Activated CD8-positive, alpha-beta T cell treated with anti-CD3 and anti-CD28 coated beads for 36 hours (primary cell): ENCODE measurements at regions not wholly inside any gene's neighbourhood (a gene's known extent, or its start where the extent isn't known, plus 50 kb on each side); places are given as distances from the start of the nearest gene placed in this dataset.

Experiments
- ATAC-seq: fragments of 200-7000 bp; cut with Tn5 transposase; one replicate; pipeline ENCODE4 v1.10.0; 2021; ENCODE audit warnings: mild to moderate bottlenecking, moderate library complexity
- CTCF ChIA-PET: fragments of 350-600 bp; sonication (Branson Sonifier 250); formaldehyde crosslinking; loops from one replicate; lab custom pipeline; 2021; ENCODE audit warnings: antibody characterized with exemption; lab: Charles Lee
- POLR2A ChIA-PET: fragments of 350-600 bp; sonication (Branson Sonifier 250); formaldehyde crosslinking; loops from one replicate; lab custom pipeline; 2021; ENCODE audit warnings: antibody characterized with exemption; lab: Charles Lee
- DNase-seq: peaks from one replicate; pipeline ENCODE4 v3.0.0-alpha.2; 2020
- H3K27ac Mint-ChIP-seq: one replicate; pipeline ENCODE4 v1.8.0; 2021; ENCODE audit warnings: mild to moderate bottlenecking, mixed read lengths
- H3K27me3 Mint-ChIP-seq: one replicate; pipeline ENCODE4 v1.8.0; 2021; ENCODE audit warnings: mixed read lengths
- H3K36me3 Mint-ChIP-seq: one replicate; pipeline ENCODE4 v1.8.0; 2021; ENCODE audit warnings: low read depth, mixed read lengths
- H3K4me1 Mint-ChIP-seq: one replicate; pipeline ENCODE4 v1.8.0; 2021; ENCODE audit warnings: low read depth, mixed read lengths
- H3K4me3 Mint-ChIP-seq: one replicate; pipeline ENCODE4 v1.8.0; 2021; ENCODE audit warnings: mild to moderate bottlenecking, moderate library complexity, mixed read lengths
- H3K9me3 Mint-ChIP-seq: one replicate; pipeline ENCODE4 v1.8.0; 2021; ENCODE audit warnings: mixed read lengths
- intact Hi-C: fragments of 100-400 bp; cut with micrococcal nuclease; formaldehyde crosslinking; loops from one replicate; pipeline ENCODE4 v1.10.0; 2022
- TF ChIP-seq, protein P1 (sequence below): fragments of 200-600 bp; IDR thresholded peaks from one replicate; pipeline ENCODE4 v1.8.0; 2022; ENCODE audit warnings: antibody characterized with exemption, mild to moderate bottlenecking

DNA sequence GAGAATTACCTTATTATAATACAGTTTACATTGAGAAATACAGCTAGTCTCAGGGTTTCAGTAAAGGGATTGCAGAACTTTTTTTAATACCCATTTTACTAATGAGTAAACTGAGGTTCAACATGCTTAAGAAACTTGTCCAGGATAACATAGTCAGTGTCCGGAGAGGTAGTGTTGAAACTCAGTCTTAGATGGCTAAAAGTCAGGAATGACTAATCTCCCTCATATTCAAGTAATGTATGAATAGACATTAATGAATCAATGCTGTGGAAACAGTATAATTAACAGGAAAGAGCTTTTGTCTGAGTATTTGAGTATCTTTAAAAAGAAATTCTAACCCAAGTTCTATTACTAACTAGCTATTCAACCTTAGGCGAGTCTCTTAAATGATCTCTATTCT, 397.6 kb downstream of the PLA2G4A start:
- POLR2A ChIA-PET = no interaction called here
- Mint-ChIP-seq H3K36me3 (no peaks in the 10 kb centered on the region), H3K27ac (no peak overlapping the region), H3K9me3 (no peaks in the 10 kb centered on the region), H3K4me3 (no peak overlapping the region), H3K4me1 (no peaks in the 10 kb centered on the region), H3K27me3 (no peaks in the 10 kb centered on the region)
- no peak for ATAC-seq
- intact Hi-C loops = no loop called here
- TF ChIP-seq, protein P1, sequence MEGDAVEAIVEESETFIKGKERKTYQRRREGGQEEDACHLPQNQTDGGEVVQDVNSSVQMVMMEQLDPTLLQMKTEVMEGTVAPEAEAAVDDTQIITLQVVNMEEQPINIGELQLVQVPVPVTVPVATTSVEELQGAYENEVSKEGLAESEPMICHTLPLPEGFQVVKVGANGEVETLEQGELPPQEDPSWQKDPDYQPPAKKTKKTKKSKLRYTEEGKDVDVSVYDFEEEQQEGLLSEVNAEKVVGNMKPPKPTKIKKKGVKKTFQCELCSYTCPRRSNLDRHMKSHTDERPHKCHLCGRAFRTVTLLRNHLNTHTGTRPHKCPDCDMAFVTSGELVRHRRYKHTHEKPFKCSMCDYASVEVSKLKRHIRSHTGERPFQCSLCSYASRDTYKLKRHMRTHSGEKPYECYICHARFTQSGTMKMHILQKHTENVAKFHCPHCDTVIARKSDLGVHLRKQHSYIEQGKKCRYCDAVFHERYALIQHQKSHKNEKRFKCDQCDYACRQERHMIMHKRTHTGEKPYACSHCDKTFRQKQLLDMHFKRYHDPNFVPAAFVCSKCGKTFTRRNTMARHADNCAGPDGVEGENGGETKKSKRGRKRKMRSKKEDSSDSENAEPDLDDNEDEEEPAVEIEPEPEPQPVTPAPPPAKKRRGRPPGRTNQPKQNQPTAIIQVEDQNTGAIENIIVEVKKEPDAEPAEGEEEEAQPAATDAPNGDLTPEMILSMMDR = no peak
- no peak for DNase-seq
- CTCF ChIA-PET = no interaction called here

DNA sequence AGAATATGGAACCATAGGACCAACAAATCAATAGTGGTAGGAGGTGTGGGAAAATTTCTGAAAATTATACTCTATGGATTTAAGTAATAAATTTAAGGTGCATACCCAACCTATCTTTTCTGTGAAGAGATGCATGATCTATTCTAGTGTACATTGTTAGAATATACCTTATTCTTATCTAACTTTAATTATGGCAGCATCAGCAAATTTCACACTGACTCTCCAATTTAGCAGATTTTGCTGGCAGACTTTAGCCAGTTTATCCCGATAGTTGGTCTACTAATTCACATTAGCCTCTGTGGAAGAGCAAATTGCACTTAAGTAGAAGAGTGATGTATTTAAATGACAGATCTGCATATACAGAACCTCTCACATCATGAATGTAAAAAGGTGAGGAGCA, 400.0 kb downstream of the PLA2G4A start:
- no peaks in the 10 kb centered on the region for H3K27me3 Mint-ChIP-seq
- ChIA-PET POLR2A (no interaction called here), CTCF (no interaction called here)
- H3K36me3 Mint-ChIP-seq = no peaks in the 10 kb centered on the region
- ATAC-seq (no peak), DNase-seq (no peak)
- H3K9me3 Mint-ChIP-seq = no peaks in the 10 kb centered on the region
- H3K27ac Mint-ChIP-seq = no peak overlapping the region
- H3K4me1 Mint-ChIP-seq = no peaks in the 10 kb centered on the region
- intact Hi-C loops = no loop called here
- TF ChIP-seq, protein P1 = no peak
- no peak overlapping the region for H3K4me3 Mint-ChIP-seq

DNA sequence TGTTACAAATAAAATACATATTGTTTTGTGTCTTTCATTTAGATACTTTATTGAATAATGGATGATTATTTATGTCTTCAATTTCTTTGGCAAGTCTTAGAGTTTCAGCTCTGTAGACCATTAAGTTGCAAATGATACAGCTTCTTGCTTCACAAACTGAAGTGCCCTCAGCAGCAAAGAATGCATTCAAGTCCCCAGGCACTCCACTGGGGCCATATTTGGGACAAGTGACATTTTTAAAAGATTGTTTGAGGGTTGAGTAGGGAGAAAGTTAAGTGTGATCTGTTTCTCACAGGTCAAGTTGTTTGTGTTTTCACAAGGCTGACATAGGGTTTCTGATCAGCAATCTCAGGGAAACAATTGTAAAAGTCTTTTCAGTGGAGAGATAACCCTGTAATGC, 400.7 kb downstream of the PLA2G4A start:
- H3K27ac Mint-ChIP-seq = no peak overlapping the region
- H3K27me3 Mint-ChIP-seq = no peaks in the 10 kb centered on the region
- no peak for DNase-seq
- no peak overlapping the region for H3K4me3 Mint-ChIP-seq
- intact Hi-C loops = no loop called here
- no peak for ATAC-seq
- no peaks in the 10 kb centered on the region for H3K4me1 Mint-ChIP-seq
- H3K9me3 Mint-ChIP-seq = no peaks in the 10 kb centered on the region
- POLR2A ChIA-PET = no interaction called here
- CTCF ChIA-PET = no interaction called here
- TF ChIP-seq, protein P1 = no peak
- no peaks in the 10 kb centered on the region for H3K36me3 Mint-ChIP-seq

DNA sequence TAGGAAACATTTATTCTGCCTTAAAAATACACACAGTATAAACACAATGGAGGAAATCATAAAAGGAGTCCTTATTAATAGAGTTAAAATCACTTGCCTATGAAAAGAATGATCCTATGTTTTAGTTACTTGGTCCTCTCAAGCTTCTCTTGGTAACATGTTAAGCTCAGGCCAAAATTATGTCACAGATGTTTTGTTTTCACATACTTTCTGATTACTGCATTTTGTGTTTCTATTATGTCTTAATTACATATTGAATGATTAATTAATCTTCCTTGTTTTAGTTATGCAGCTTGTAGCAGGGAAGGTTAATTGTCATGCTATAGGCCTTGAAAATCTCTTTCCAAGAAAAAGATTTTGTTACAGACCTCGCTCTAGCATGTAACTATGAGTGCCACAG, 406.0 kb downstream of the PLA2G4A start:
- TF ChIP-seq, protein P1 = no peak
- no peak for DNase-seq
- H3K9me3 Mint-ChIP-seq = no peaks in the 10 kb centered on the region
- H3K4me3 Mint-ChIP-seq = no peak overlapping the region
- H3K36me3 Mint-ChIP-seq = no peaks in the 10 kb centered on the region
- ATAC-seq = no peak
- ChIA-PET POLR2A (no interaction called here), CTCF (no interaction called here)
- no peaks in the 10 kb centered on the region for H3K4me1 Mint-ChIP-seq
- intact Hi-C loops = no loop called here
- H3K27me3 Mint-ChIP-seq = no peaks in the 10 kb centered on the region
- no peak overlapping the region for H3K27ac Mint-ChIP-seq

DNA sequence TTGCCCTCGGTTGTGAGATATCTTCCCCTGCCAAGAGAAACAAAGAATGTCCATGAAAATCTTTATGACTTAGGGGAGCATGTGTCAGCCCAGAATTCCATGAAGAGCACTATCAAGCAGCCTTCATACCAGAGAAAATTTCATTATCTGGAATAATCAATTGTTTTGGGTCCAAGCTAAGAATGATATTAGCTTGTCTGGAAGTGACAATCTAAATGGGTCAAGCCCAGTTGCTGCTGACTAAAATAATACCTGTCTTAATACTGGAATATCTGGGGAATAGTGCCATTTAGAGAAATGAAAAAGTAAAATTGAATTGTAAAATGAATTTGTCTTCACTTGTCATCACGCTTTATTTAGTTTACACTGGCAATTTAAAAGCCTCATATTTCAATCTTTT, 407.4 kb downstream of the PLA2G4A start:
- no peak for DNase-seq
- Mint-ChIP-seq H3K9me3 (no peaks in the 10 kb centered on the region), H3K27me3 (no peaks in the 10 kb centered on the region), H3K4me3 (no peak overlapping the region), H3K27ac (no peak overlapping the region), H3K36me3 (no peaks in the 10 kb centered on the region), H3K4me1 (no peaks in the 10 kb centered on the region)
- intact Hi-C loops = no loop called here
- TF ChIP-seq, protein P1 = no peak
- ATAC-seq = no peak
- POLR2A ChIA-PET = no interaction called here
- CTCF ChIA-PET = no interaction called here
